NCI-H345 treated with DMSO at 0.1 percent for 48 hours (cell line): ENCODE measurements at regions not wholly inside any gene's neighbourhood (a gene's known extent, or its start where the extent isn't known, plus 50 kb on each side); places are given as distances from the start of the nearest gene placed in this dataset.
"Not testable (repeated sequence)": the region's sequence is repeated elsewhere in the genome, so short reads cannot be mapped to it uniquely, and the experiment has no call there.

Source experiments
- DNase-seq: peaks from one replicate; lab custom pipeline; 2025; ENCODE audit not compliant: unreplicated experiment; lab: John Stamatoyannopoulos, UW

GRCh38 chr1:161454865-161455707 lies 50.2 kb upstream of the FCGR2A start:
- not testable (repeated sequence) for DNase-seq

GRCh38 chr1:161453950-161454864 lies 51.0 kb upstream of the FCGR2A start:
- not testable (repeated sequence) for DNase-seq

GRCh38 chr1:161451698-161452348 lies 53.4 kb upstream of the FCGR2A start:
- DNase-seq, result not testable (repeated sequence)

GRCh38 chr1:161447760-161448332 lies 57.4 kb upstream of the FCGR2A start:
- not testable (repeated sequence) for DNase-seq

GRCh38 chr1:161447040-161447759 lies 58.1 kb upstream of the FCGR2A start:
- not testable (repeated sequence) for DNase-seq

GRCh38 chr1:161444725-161445124 lies 60.5 kb upstream of the FCGR2A start:
- DNase-seq, result not testable (repeated sequence)

- DNase-seq, result not testable (repeated sequence)
Observed at GRCh38 chr1:161444255-161444654, 61.0 kb upstream of the FCGR2A start.

GRCh38 chr1:161440312-161440894 lies 64.9 kb upstream of the FCGR2A start:
- no peak for DNase-seq

- no peak for DNase-seq
Observed at GRCh38 chr1:161439280-161440232, 65.7 kb upstream of the FCGR2A start.

- not testable (repeated sequence) for DNase-seq
Observed at GRCh38 chr1:161433191-161433590, 65.5 kb upstream of the CFAP126 start.

GRCh38 chr1:161432091-161432490 lies 64.4 kb upstream of the CFAP126 start:
- no peak for DNase-seq

- no peak for DNase-seq
Observed at GRCh38 chr1:161427733-161428516, 60.2 kb upstream of the CFAP126 start.

- DNase-seq, result not testable (repeated sequence)
Observed at GRCh38 chr1:161422914-161423313, 55.2 kb upstream of the CFAP126 start.

- peak; percentile 20 for DNase-seq
Observed at GRCh38 chr1:161421456-161421855, 53.8 kb upstream of the CFAP126 start.

GRCh38 chr1:161420763-161421455 lies 53.2 kb upstream of the CFAP126 start:
- DNase-seq, result no peak

- DNase-seq, result not testable (repeated sequence)
Observed at GRCh38 chr1:161417536-161417935, 49.9 kb upstream of the CFAP126 start.
